ENCODE measurements at regions not wholly inside any gene's neighbourhood (a gene's known extent, or its start where the extent isn't known, plus 50 kb on each side); places are given as distances from the start of the nearest gene placed in this dataset.

- Mint-ChIP-seq H3K4me3 (ENCODE audit: unreplicated experiment) (no peak overlapping the region), H3K36me3 (ENCODE audit: unreplicated experiment) (peaks cover 52% of the 10 kb centered on the region), H3K4me1 (ENCODE audit: unreplicated experiment) (peaks cover 4% of the 10 kb centered on the region), H3K27ac (ENCODE audit: unreplicated experiment) (no peak overlapping the region), H3K27me3 (ENCODE audit: unreplicated experiment) (no peaks in the 10 kb centered on the region), H3K9me3 (ENCODE audit: unreplicated experiment) (no peaks in the 10 kb centered on the region)
- TF ChIP-seq CTCF (IDR thresholded peaks at IDR 0.05) = no peak
- no peak for DNase-seq (ENCODE audit: extremely low spot score, unreplicated experiment)
These were observed 550.3 kb downstream of the UTRN start for GRCh38 chr6:144835322-144835973.

GRCh38 chr6:144840619-144841018 lies 555.5 kb downstream of the UTRN start:
- H3K4me1 Mint-ChIP-seq (ENCODE audit: unreplicated experiment) = peaks cover 34% of the 10 kb centered on the region
- peaks cover 41% of the 10 kb centered on the region for H3K36me3 Mint-ChIP-seq (ENCODE audit: unreplicated experiment)
- no peaks in the 10 kb centered on the region for H3K9me3 Mint-ChIP-seq (ENCODE audit: unreplicated experiment)
- no peak for DNase-seq (ENCODE audit: extremely low spot score, unreplicated experiment)
- H3K27me3 Mint-ChIP-seq (ENCODE audit: unreplicated experiment) = no peaks in the 10 kb centered on the region
- H3K27ac Mint-ChIP-seq (ENCODE audit: unreplicated experiment) = peak overlapping the region; percentile 43
- no peak for TF ChIP-seq CTCF (IDR thresholded peaks at IDR 0.05)
- peak overlapping the region; percentile 10 for H3K4me3 Mint-ChIP-seq (ENCODE audit: unreplicated experiment)

- Mint-ChIP-seq H3K9me3 (ENCODE audit: unreplicated experiment) (peaks cover 8% of the 10 kb centered on the region), H3K27me3 (ENCODE audit: unreplicated experiment) (no peaks in the 10 kb centered on the region), H3K4me3 (ENCODE audit: unreplicated experiment) (no peak overlapping the region), H3K36me3 (ENCODE audit: unreplicated experiment) (peaks cover 28% of the 10 kb centered on the region), H3K4me1 (ENCODE audit: unreplicated experiment) (peaks cover 38% of the 10 kb centered on the region), H3K27ac (ENCODE audit: unreplicated experiment) (no peak overlapping the region)
- no peak for DNase-seq (ENCODE audit: extremely low spot score, unreplicated experiment)
- no peak for TF ChIP-seq CTCF (IDR thresholded peaks at IDR 0.05)
These were observed 558.6 kb downstream of the UTRN start for GRCh38 chr6:144843701-144844100.

- Mint-ChIP-seq H3K4me1 (ENCODE audit: unreplicated experiment) (peaks cover 38% of the 10 kb centered on the region), H3K4me3 (ENCODE audit: unreplicated experiment) (no peak overlapping the region), H3K27ac (ENCODE audit: unreplicated experiment) (peak overlapping the region; percentile 4), H3K36me3 (ENCODE audit: unreplicated experiment) (peaks cover 29% of the 10 kb centered on the region), H3K9me3 (ENCODE audit: unreplicated experiment) (peaks cover 8% of the 10 kb centered on the region), H3K27me3 (ENCODE audit: unreplicated experiment) (no peaks in the 10 kb centered on the region)
- DNase-seq (ENCODE audit: extremely low spot score, unreplicated experiment) = no peak
- TF ChIP-seq CTCF (IDR thresholded peaks at IDR 0.05) = no peak
These were observed 559.5 kb downstream of the UTRN start for GRCh38 chr6:144844596-144844995.

- no peak overlapping the region for H3K4me3 Mint-ChIP-seq (ENCODE audit: unreplicated experiment)
- no peak for DNase-seq (ENCODE audit: extremely low spot score, unreplicated experiment)
- H3K36me3 Mint-ChIP-seq (ENCODE audit: unreplicated experiment) = peaks cover 33% of the 10 kb centered on the region
- no peak overlapping the region for H3K27ac Mint-ChIP-seq (ENCODE audit: unreplicated experiment)
- H3K27me3 Mint-ChIP-seq (ENCODE audit: unreplicated experiment) = no peaks in the 10 kb centered on the region
- no peak for TF ChIP-seq CTCF (IDR thresholded peaks at IDR 0.05)
- H3K9me3 Mint-ChIP-seq (ENCODE audit: unreplicated experiment) = peaks cover 8% of the 10 kb centered on the region
- peaks cover 37% of the 10 kb centered on the region for H3K4me1 Mint-ChIP-seq (ENCODE audit: unreplicated experiment)
These were observed 560.1 kb downstream of the UTRN start for GRCh38 chr6:144845186-144845585.

Measured in osteocyte (in vitro differentiated cells).